ENCODE measurements at regions not wholly inside any gene's neighbourhood (a gene's known extent, or its start where the extent isn't known, plus 50 kb on each side); places are given as distances from the start of the nearest gene placed in this dataset.
"Not testable (repeated sequence)": the region's sequence is repeated elsewhere in the genome, so short reads cannot be mapped to it uniquely, and the experiment has no call there.

DNA sequence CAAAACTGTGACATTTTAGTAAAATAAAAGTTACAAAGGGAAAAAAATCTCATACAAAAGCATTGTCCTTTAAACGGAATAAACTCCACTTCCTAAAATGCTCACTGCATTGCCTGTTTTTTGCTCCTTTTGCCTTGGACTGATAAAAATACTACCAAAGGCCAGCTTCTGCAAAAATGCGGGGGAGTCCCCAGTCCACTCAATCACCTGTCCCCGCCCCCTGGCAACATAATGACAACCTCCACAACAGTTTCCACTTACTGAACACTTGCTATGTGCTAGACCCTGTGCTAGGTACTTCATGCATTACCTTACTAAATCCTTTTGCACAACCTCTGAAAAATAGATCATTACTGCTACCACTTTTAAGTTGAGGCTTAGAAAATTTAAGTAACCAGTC, 172.7 kb upstream of the CCL2 start:
- Histone ChIP-seq H3K27ac (no peak overlapping the region), H3K4me1 (no peaks in the 10 kb centered on the region), H3K9me3 (no peaks in the 10 kb centered on the region), H3K4me3 (no peak overlapping the region), H3K27me3 (peaks cover 9% of the 10 kb centered on the region), H3K36me3 (no peaks in the 10 kb centered on the region)
- no peak for ATAC-seq
- TF ChIP-seq, protein P1, sequence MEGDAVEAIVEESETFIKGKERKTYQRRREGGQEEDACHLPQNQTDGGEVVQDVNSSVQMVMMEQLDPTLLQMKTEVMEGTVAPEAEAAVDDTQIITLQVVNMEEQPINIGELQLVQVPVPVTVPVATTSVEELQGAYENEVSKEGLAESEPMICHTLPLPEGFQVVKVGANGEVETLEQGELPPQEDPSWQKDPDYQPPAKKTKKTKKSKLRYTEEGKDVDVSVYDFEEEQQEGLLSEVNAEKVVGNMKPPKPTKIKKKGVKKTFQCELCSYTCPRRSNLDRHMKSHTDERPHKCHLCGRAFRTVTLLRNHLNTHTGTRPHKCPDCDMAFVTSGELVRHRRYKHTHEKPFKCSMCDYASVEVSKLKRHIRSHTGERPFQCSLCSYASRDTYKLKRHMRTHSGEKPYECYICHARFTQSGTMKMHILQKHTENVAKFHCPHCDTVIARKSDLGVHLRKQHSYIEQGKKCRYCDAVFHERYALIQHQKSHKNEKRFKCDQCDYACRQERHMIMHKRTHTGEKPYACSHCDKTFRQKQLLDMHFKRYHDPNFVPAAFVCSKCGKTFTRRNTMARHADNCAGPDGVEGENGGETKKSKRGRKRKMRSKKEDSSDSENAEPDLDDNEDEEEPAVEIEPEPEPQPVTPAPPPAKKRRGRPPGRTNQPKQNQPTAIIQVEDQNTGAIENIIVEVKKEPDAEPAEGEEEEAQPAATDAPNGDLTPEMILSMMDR (IDR thresholded peaks at IDR 0.05): no peak
- no peak for TF ChIP-seq POLR2A (IDR thresholded peaks at IDR 0.05)
- no peak for TF ChIP-seq POLR2AphosphoS5 (IDR thresholded peaks at IDR 0.05)
- no peak for TF ChIP-seq EP300 (IDR thresholded peaks at IDR 0.05)
- 69 to 76% methylated on average over 3 of the region's 3 CpGs for WGBS, 2 donors (ENCODE audit: low coverage in 1 of 2)

DNA sequence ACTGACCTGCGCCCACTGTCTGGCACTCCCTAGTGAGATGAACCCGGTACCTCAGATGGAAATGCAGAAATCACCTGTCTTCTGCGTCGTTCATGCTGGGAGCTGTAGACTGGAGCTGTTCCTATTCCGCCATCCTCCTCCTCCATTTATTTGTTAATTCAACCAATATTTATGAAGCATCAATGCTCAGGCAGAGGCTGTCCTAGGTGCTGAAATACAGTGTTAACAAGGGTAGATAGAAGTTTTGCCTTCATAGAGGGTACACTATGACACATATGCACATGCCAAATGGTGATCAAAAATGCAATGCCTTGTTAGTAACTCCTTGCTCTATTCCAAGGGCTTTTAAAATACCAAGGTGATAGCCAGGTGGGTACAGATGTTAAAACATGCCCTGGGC, 166.0 kb upstream of the CCL2 start:
- not testable (repeated sequence) for H3K4me3 ChIP-seq, H3K27ac ChIP-seq, ATAC-seq, H3K4me1 ChIP-seq, H3K9me3 ChIP-seq, H3K36me3 ChIP-seq
- H3K27me3 ChIP-seq: peaks cover 15% of the 10 kb centered on the region
- WGBS, 2 donors (ENCODE audit: low coverage in 1 of 2): 87 to 91% methylated on average over 3 to 5 of the region's 5 CpGs

GRCh38 chr17:34090593-34090992, 164.5 kb upstream of the CCL2 start:
- H3K4me3 ChIP-seq: no peak overlapping the region
- peaks cover 22% of the 10 kb centered on the region for H3K27me3 ChIP-seq
- no peaks in the 10 kb centered on the region for H3K4me1 ChIP-seq
- no peak for ATAC-seq
- no peaks in the 10 kb centered on the region for H3K9me3 ChIP-seq
- no peaks in the 10 kb centered on the region for H3K36me3 ChIP-seq
- TF ChIP-seq, protein P1 (IDR thresholded peaks at IDR 0.05): no peak
- TF ChIP-seq POLR2AphosphoS5 (IDR thresholded peaks at IDR 0.05) (no peak), EP300 (IDR thresholded peaks at IDR 0.05) (no peak), POLR2A (IDR thresholded peaks at IDR 0.05) (no peak)
- H3K27ac ChIP-seq: no peak overlapping the region
- WGBS, 2 donors (ENCODE audit: low coverage in 1 of 2): 100% methylated on average over 1 of the region's 1 CpG; no CpG with 5 or more reads in 1 of the 2 donors

DNA sequence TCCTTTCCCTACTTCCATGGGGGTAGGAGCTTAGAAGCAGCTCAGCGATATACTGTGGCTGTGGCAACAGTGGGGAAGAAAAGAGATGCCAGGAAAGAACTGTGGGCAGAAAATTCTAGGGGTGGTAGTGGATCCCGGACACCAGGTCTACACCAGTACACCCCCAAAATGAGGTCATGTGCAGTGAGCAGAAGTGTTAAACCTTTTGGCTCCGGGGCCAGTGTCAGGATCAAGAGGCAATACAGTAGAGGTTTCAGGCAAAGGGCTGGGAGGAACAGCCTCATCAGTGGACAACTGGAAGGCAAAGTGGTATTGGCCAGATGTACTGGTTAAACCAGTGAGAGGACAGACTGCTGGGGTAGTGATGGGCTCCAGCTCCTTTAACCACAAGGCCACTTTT, 163.1 kb upstream of the CCL2 start:
- no peak overlapping the region for H3K27ac ChIP-seq
- H3K9me3 ChIP-seq: no peaks in the 10 kb centered on the region
- no peak for TF ChIP-seq POLR2A (IDR thresholded peaks at IDR 0.05)
- no peaks in the 10 kb centered on the region for H3K36me3 ChIP-seq
- 40 to 68% methylated on average over 1 to 3 of the region's 3 CpGs for WGBS, 2 donors (ENCODE audit: low coverage in 1 of 2)
- no peak overlapping the region for H3K4me3 ChIP-seq
- ATAC-seq: no peak
- peaks cover 29% of the 10 kb centered on the region for H3K27me3 ChIP-seq
- H3K4me1 ChIP-seq: no peaks in the 10 kb centered on the region

- H3K4me1 ChIP-seq: no peaks in the 10 kb centered on the region
- no peaks in the 10 kb centered on the region for H3K36me3 ChIP-seq
- no peak for TF ChIP-seq POLR2A (IDR thresholded peaks at IDR 0.05)
- peaks cover 29% of the 10 kb centered on the region for H3K27me3 ChIP-seq
- no peak for ATAC-seq
- H3K9me3 ChIP-seq: no peaks in the 10 kb centered on the region
- WGBS, 2 donors (ENCODE audit: low coverage in 1 of 2): 25% methylated on average over 1 of the region's 1 CpG; no CpG with 5 or more reads in 1 of the 2 donors
- H3K4me3 ChIP-seq: no peak overlapping the region
- H3K27ac ChIP-seq: no peak overlapping the region
Observed at GRCh38 chr17:34095106-34095505, 160.0 kb upstream of the CCL2 start.

GRCh38 chr17:34098699-34099098, 156.4 kb upstream of the CCL2 start:
- Histone ChIP-seq H3K4me3 (no peak overlapping the region), H3K9me3 (no peaks in the 10 kb centered on the region), H3K27ac (no peak overlapping the region), H3K4me1 (no peaks in the 10 kb centered on the region), H3K27me3 (peaks cover 21% of the 10 kb centered on the region), H3K36me3 (no peaks in the 10 kb centered on the region)
- no peak for ATAC-seq
- 60 to 71% methylated on average over 3 to 5 of the region's 5 CpGs for WGBS, 2 donors (ENCODE audit: low coverage in 1 of 2)
- TF ChIP-seq EP300 (IDR thresholded peaks at IDR 0.05): no peak

DNA sequence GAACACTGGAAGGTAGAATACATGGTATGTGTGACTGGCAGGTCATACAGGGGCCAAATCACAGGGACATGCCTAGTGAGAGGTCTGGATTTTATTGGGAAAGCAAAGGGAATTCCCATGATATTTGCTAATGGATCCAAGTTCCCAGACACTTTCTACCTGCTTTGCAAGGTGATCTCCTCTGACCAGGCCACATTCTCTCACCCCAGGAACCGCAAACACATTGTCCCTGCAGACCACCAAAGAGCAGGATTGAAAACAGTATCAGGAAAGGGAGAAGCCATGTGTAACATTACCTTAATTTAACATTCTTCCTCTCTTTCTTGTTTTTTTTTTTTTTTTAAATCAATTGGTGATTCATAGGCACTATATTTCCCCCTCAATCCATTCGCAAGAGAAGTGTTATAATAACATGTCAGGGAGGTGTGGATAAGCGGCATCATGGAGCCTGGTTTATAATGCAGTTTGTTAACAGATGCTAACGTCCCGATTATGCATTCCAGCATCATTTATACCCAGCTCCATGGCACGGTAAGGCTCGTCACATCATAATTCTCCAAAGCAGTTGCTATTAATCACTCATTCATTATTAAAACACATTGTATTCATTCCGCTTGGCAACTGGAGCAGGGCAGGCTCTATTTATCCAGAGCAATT, 155.1 kb upstream of the CCL2 start:
- ATAC-seq: no peak
- TF ChIP-seq EP300 (IDR thresholded peaks at IDR 0.05) (no peak), POLR2AphosphoS5 (IDR thresholded peaks at IDR 0.05) (no peak), POLR2A (IDR thresholded peaks at IDR 0.05) (no peak)
- TF ChIP-seq, protein P1 (IDR thresholded peaks at IDR 0.05): no peak
- Histone ChIP-seq H3K4me1 (no peaks in the 10 kb centered on the region), H3K4me3 (no peak overlapping the region), H3K36me3 (no peaks in the 10 kb centered on the region), H3K27me3 (peaks cover 11% of the 10 kb centered on the region), H3K9me3 (no peaks in the 10 kb centered on the region), H3K27ac (no peak overlapping the region)
- 62 to 63% methylated on average over 7 to 8 of the region's 8 CpGs for WGBS, 2 donors (ENCODE audit: low coverage in 1 of 2)

Data from gastroesophageal sphincter (tissue), 4 donors.